Mesenchymal stem cell (in vitro differentiated cells and primary cell): ENCODE measurements at regions not wholly inside any gene's neighbourhood (a gene's known extent, or its start where the extent isn't known, plus 50 kb on each side); places are given as distances from the start of the nearest gene placed in this dataset.

Source experiments
- DNase-seq: peaks from one replicate; pipeline ENCODE4 v3.0.0-alpha.2; 2013
- H2AFZ ChIP-seq: one replicate; pipeline ENCODE4 v1.6.1; 2013; ENCODE audit warnings: low read depth, mild to moderate bottlenecking, control low read depth, inconsistent platforms, low read length, moderate library complexity
- H2AK5ac ChIP-seq: 2 replicates; pipeline ENCODE4 v1.6.1; 2013; ENCODE audit warnings: low read length, moderate library complexity, mild to moderate bottlenecking, inconsistent platforms; ENCODE audit not compliant: severe bottlenecking
- H2BK120ac ChIP-seq: one replicate; pipeline ENCODE4 v1.6.1; 2013; ENCODE audit warnings: low read depth, mild to moderate bottlenecking, inconsistent platforms, low read length, moderate library complexity
- H2BK12ac ChIP-seq, 2 experiments: one replicate each; pipeline ENCODE4 v1.6.1; 2013; ENCODE audit warnings: inconsistent platforms in 2 of 2, low read length in 2 of 2, mild to moderate bottlenecking in 2 of 2, moderate library complexity in 2 of 2, control low read depth in 1 of 2
- H2BK15ac ChIP-seq: one replicate; pipeline ENCODE4 v1.6.1; 2013; ENCODE audit warnings: mild to moderate bottlenecking, low read depth, inconsistent platforms; ENCODE audit not compliant: poor library complexity, severe bottlenecking
- H2BK5ac ChIP-seq: 2 replicates; pipeline ENCODE4 v1.6.1; 2013; ENCODE audit warnings: low read depth, mild to moderate bottlenecking, low read length, control low read depth, inconsistent platforms; ENCODE audit not compliant: poor library complexity, severe bottlenecking
- H3K14ac ChIP-seq, 2 experiments: one replicate each; pipeline ENCODE4 v1.6.1; 2013; ENCODE audit warnings: inconsistent platforms in 2 of 2, low read length in 2 of 2, control low read depth in 1 of 2, mild to moderate bottlenecking in 1 of 2, moderate library complexity in 1 of 2
- H3K18ac ChIP-seq, 2 experiments: one replicate each; pipeline ENCODE4 v1.6.1; 2013; ENCODE audit warnings: inconsistent platforms in 2 of 2, low read length in 2 of 2, control low read depth in 1 of 2, low read depth in 1 of 2, mild to moderate bottlenecking in 1 of 2
- H3K23ac ChIP-seq, 2 experiments: one replicate each; pipeline ENCODE4 v1.6.1; 2013; ENCODE audit warnings: inconsistent platforms in 2 of 2, low read length in 2 of 2, mild to moderate bottlenecking in 2 of 2, moderate library complexity in 2 of 2, control low read depth in 1 of 2
- H3K27ac ChIP-seq: 2 replicates; pipeline ENCODE4 v1.5.1; 2013; ENCODE audit warnings: mild to moderate bottlenecking, moderate library complexity, low read length, control low read depth, inconsistent platforms; ENCODE audit not compliant: poor library complexity, severe bottlenecking
- H3K27me3 ChIP-seq, 2 experiments: 2 replicates each; pipeline versions ENCODE4 v1.6.1 to v1.7.0; 2013; ENCODE audit warnings: low read length in 2 of 2, mild to moderate bottlenecking in 2 of 2, moderate library complexity in 2 of 2, control low read depth in 1 of 2, inconsistent platforms in 1 of 2; ENCODE audit not compliant: control insufficient read depth in 1 of 2, insufficient read depth in 1 of 2
- H3K36me3 ChIP-seq, 2 experiments: 2 replicates each; pipeline versions ENCODE4 v1.6.1 to v1.7.0; 2013; ENCODE audit warnings: low read length in 2 of 2, control low read depth in 1 of 2, inconsistent platforms in 1 of 2, low read depth in 1 of 2, mild to moderate bottlenecking in 1 of 2; ENCODE audit not compliant: insufficient read depth in 2 of 2, control insufficient read depth in 1 of 2
- H3K4ac ChIP-seq, 2 experiments: one replicate each; pipeline ENCODE4 v1.6.1; 2013; ENCODE audit warnings: inconsistent platforms in 2 of 2, low read length in 2 of 2, mild to moderate bottlenecking in 2 of 2, moderate library complexity in 2 of 2, control low read depth in 1 of 2, low read depth in 1 of 2
- H3K4me1 ChIP-seq: 2 replicates; pipeline ENCODE4 v1.6.1; 2013; ENCODE audit warnings: low read depth, low read length, control low read depth; ENCODE audit not compliant: control insufficient read depth, insufficient read depth
- H3K4me2 ChIP-seq: 2 replicates; pipeline ENCODE4 v1.6.1; 2013; ENCODE audit warnings: low read length, mild to moderate bottlenecking, inconsistent platforms; ENCODE audit not compliant: poor library complexity, severe bottlenecking
- H3K4me3 ChIP-seq, 2 experiments: 2 replicates each; pipeline versions ENCODE4 v1.5.1 to v1.7.0; 2013; ENCODE audit warnings: low read length in 2 of 2, mild to moderate bottlenecking in 2 of 2, control low read depth in 1 of 2, low read depth in 1 of 2; ENCODE audit not compliant: insufficient read depth in 1 of 2
- H3K79me1 ChIP-seq: replicated peaks from 2 replicates; pipeline ENCODE4 v1.6.1; 2013; ENCODE audit warnings: mild to moderate bottlenecking, control low read depth, low read length, inconsistent platforms; ENCODE audit not compliant: poor library complexity, severe bottlenecking
- H3K9ac ChIP-seq: 2 replicates; pipeline ENCODE4 v1.7.0; 2013; ENCODE audit warnings: mild to moderate bottlenecking, low read length, moderate library complexity
- H3K9me3 ChIP-seq: 2 replicates; pipeline ENCODE4 v1.7.0; 2013; ENCODE audit warnings: mild to moderate bottlenecking, low read length; ENCODE audit not compliant: control insufficient read depth
- H4K8ac ChIP-seq: one replicate; pipeline ENCODE4 v1.6.1; 2013; ENCODE audit warnings: inconsistent platforms, mild to moderate bottlenecking, low read length, moderate library complexity
- H4K91ac ChIP-seq: one replicate; pipeline ENCODE4 v1.6.1; 2013; ENCODE audit warnings: mild to moderate bottlenecking, low read length, inconsistent platforms
- WGBS: methylation state at CpG from one replicate; pipeline ENCODE4 v1.1.7; 2013; ENCODE audit warnings: mixed read lengths; 5-methylcytosine and 5-hydroxymethylcytosine counted together

DNA sequence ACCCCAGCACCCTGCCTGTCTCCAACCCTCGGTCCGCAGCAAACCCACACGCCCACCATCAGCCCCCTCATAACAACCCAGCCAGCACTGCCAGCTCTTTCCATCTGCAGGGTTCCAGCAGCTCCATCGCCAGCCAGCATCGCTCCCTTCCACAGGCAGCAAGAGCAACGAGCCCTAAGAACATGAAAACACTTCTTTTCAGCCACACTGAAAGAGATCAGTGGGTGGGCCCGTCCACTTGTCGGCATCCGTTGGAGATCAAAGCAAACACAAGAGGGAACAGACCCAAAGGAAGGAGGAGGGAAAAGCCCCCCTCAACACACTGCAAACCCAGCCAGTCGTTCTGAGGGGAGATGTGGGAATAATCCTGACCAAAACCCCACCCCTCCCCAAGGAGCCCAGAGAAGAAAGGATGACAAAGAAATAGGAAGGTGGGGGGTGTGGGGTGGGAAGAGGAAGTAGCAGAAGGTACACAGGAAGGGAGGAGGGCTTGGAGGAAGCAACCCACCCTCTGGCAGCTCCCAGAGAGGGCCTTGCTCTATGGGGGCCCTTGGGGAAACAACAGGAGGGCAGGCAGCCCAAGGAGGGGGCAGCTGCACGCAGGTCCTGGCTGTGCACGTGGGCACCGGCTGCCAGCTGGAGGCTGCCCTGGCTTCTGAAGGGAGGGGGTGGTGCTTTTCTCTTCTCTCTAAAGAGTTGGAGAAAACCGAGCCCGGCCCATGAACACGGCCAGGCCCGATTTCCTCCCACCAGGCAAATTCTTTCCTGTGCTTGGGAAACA lies 473.6 kb upstream of the PROK2 start:
- Histone ChIP-seq H2BK5ac (no peak overlapping the region), H2AK5ac (no peak overlapping the region)

GRCh38 chr3:72257738-72258137 lies 472.8 kb upstream of the PROK2 start:
- Histone ChIP-seq H3K27me3 (peaks cover 15 to 39% of the 10 kb centered on the region in 2 experiments), H3K4me3 (no peak overlapping the region), H3K4me1 (peaks cover 8% of the 10 kb centered on the region), H3K79me1 (no peaks in the 10 kb centered on the region), H2BK12ac (no peak overlapping the region), H3K9ac (no peak overlapping the region), H3K23ac (no peak overlapping the region), H3K27ac (no peak overlapping the region), H3K4me2 (no peak overlapping the region), H3K9me3 (no peaks in the 10 kb centered on the region), H2AFZ (no peak overlapping the region), H4K8ac (no peak overlapping the region), H2BK15ac (no peak overlapping the region), H3K36me3 (no peaks in the 10 kb centered on the region), H2BK5ac (no peak overlapping the region), H3K4ac (no peak overlapping the region), H2AK5ac (no peak overlapping the region), H4K91ac (no peak overlapping the region), H2BK120ac (no peak overlapping the region), H3K18ac (no peak overlapping the region), H3K14ac (no peak overlapping the region)
- DNase-seq: no peak
- WGBS: 93% methylated on average over 2 of the region's 2 CpGs

More for the DNA sequence above, 473.6 kb upstream of the PROK2 start:
- Histone ChIP-seq H3K79me1 (no peaks in the 10 kb centered on the region), H2BK12ac (no peak overlapping the region), H3K4ac (no peak overlapping the region), H3K27ac (no peak overlapping the region), H3K9me3 (no peaks in the 10 kb centered on the region), H3K23ac (peak overlapping the region in 1 of 2 experiments; percentile 51), H3K14ac (no peak overlapping the region), H3K4me3 (no peak overlapping the region), H3K4me1 (peaks cover 8% of the 10 kb centered on the region), H3K27me3 (peaks cover 15 to 31% of the 10 kb centered on the region in 2 experiments), H3K4me2 (no peak overlapping the region), H2BK120ac (no peak overlapping the region), H3K9ac (no peak overlapping the region), H4K91ac (no peak overlapping the region), H3K18ac (no peak overlapping the region), H2BK15ac (no peak overlapping the region), H2AFZ (no peak overlapping the region), H3K36me3 (no peaks in the 10 kb centered on the region), H4K8ac (no peak overlapping the region)
- WGBS: 73% methylated on average over 14 of the region's 17 CpGs
- no peak for DNase-seq

DNA sequence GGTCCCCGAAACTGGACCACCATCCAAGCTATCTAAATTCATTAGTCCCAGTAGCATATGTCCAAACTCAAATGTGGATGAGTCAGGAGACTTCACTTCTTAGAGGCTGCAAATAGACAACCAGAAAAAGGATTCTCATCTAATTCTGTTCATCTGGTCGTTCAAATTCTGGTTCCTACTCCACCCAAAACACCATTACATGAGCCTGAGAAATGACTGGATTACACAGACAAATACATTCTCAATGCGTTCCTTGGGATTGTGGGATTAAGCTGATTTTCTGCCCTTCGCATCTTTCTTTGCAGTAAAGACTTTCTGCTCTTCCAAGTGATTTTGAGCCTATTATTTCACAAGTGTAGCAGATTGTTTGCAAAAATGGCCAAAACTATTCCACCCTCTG lies 472.3 kb upstream of the PROK2 start:
- H2AFZ ChIP-seq: no peak overlapping the region
- H2BK12ac ChIP-seq: no peak overlapping the region
- H3K4me1 ChIP-seq: peaks cover 8% of the 10 kb centered on the region
- H3K9me3 ChIP-seq: no peaks in the 10 kb centered on the region
- no peaks in the 10 kb centered on the region for H3K36me3 ChIP-seq
- no peak overlapping the region for H4K91ac ChIP-seq
- no peak overlapping the region for H3K14ac ChIP-seq
- no peak overlapping the region for H3K4ac ChIP-seq
- no peak overlapping the region for H3K4me2 ChIP-seq
- H3K27ac ChIP-seq: no peak overlapping the region
- no peak overlapping the region for H4K8ac ChIP-seq
- no peak overlapping the region for H3K23ac ChIP-seq
- 84% methylated on average over 4 of the region's 4 CpGs for WGBS
- peaks cover 15 to 40% of the 10 kb centered on the region in 2 experiments for H3K27me3 ChIP-seq
- H3K18ac ChIP-seq: no peak overlapping the region
- H2BK120ac ChIP-seq: no peak overlapping the region
- no peak overlapping the region for H3K4me3 ChIP-seq
- no peak overlapping the region for H2AK5ac ChIP-seq
- no peaks in the 10 kb centered on the region for H3K79me1 ChIP-seq
- no peak overlapping the region for H2BK15ac ChIP-seq
- no peak for DNase-seq
- no peak overlapping the region for H3K9ac ChIP-seq
- H2BK5ac ChIP-seq: no peak overlapping the region

- Histone ChIP-seq H2AFZ (no peak overlapping the region), H3K4me1 (peaks cover 8% of the 10 kb centered on the region), H3K9me3 (no peaks in the 10 kb centered on the region), H3K36me3 (no peaks in the 10 kb centered on the region), H3K4ac (no peak overlapping the region), H2BK5ac (no peak overlapping the region), H3K4me3 (no peak overlapping the region), H3K9ac (no peak overlapping the region), H3K27me3 (peaks cover 20 to 42% of the 10 kb centered on the region in 2 experiments), H4K8ac (peak overlapping the region; percentile 12), H2BK15ac (no peak overlapping the region), H3K18ac (peak overlapping the region in 1 of 2 experiments; percentile 28), H4K91ac (no peak overlapping the region), H3K14ac (no peak overlapping the region), H2BK120ac (no peak overlapping the region), H2BK12ac (peak overlapping the region in 1 of 2 experiments; percentile 10), H3K23ac (no peak overlapping the region), H3K79me1 (no peaks in the 10 kb centered on the region), H3K4me2 (no peak overlapping the region), H2AK5ac (no peak overlapping the region), H3K27ac (no peak overlapping the region)
- WGBS: 63% methylated on average over 6 of the region's 6 CpGs
- no peak for DNase-seq
Measured at GRCh38 chr3:72256716-72257115, 471.8 kb upstream of the PROK2 start.
